HG02840 (cell line): ENCODE measurements at regions not wholly inside any gene's neighbourhood (a gene's known extent, or its start where the extent isn't known, plus 50 kb on each side); places are given as distances from the start of the nearest gene placed in this dataset.

Source experiments
- ATAC-seq: cut with Tn5 transposase; IDR thresholded peaks from one replicate; pipeline ENCODE4 v1.9.1; 2021; ENCODE audit warnings: mild to moderate bottlenecking, moderate library complexity, moderate number of reproducible peaks; ENCODE audit not compliant: unreplicated experiment, low FRiP score

- ATAC-seq = no peak
Measured at GRCh38 chr3:99388780-99389179, 249.6 kb upstream of the COL8A1 start.

GRCh38 chr3:99384596-99384995, 253.8 kb upstream of the COL8A1 start:
- no peak for ATAC-seq

- ATAC-seq = no peak
Measured at GRCh38 chr3:99376926-99377325, 261.5 kb upstream of the COL8A1 start.

- ATAC-seq = no peak
Measured at GRCh38 chr3:99373846-99374210, 264.6 kb upstream of the COL8A1 start.

- ATAC-seq = no peak
Measured at GRCh38 chr3:99373088-99373845, 265.1 kb upstream of the COL8A1 start.

GRCh38 chr3:99366663-99367429, 271.5 kb upstream of the COL8A1 start:
- ATAC-seq = no peak

GRCh38 chr3:99365979-99366378, 272.4 kb upstream of the COL8A1 start:
- no peak for ATAC-seq

- no peak for ATAC-seq
Measured at GRCh38 chr3:99365396-99365795, 273.0 kb upstream of the COL8A1 start.

- no peak for ATAC-seq
Measured at GRCh38 chr3:99357131-99357530, 281.3 kb upstream of the COL8A1 start.

- ATAC-seq = no peak
Measured at GRCh38 chr3:99356696-99357095, 281.7 kb upstream of the COL8A1 start.

GRCh38 chr3:99355465-99355864, 282.9 kb upstream of the COL8A1 start:
- no peak for ATAC-seq

GRCh38 chr3:99352811-99353210, 285.6 kb upstream of the COL8A1 start:
- no peak for ATAC-seq

- ATAC-seq = no peak
Measured at GRCh38 chr3:99351122-99351521, 287.3 kb upstream of the COL8A1 start.

- ATAC-seq = no peak
Measured at GRCh38 chr3:99348451-99348850, 289.9 kb upstream of the COL8A1 start.

GRCh38 chr3:99344216-99344615, 294.2 kb upstream of the COL8A1 start:
- ATAC-seq = no peak

GRCh38 chr3:99342383-99342782, 296.0 kb upstream of the COL8A1 start:
- no peak for ATAC-seq

- no peak for ATAC-seq
Measured at GRCh38 chr3:99339222-99339621, 299.2 kb upstream of the COL8A1 start.

GRCh38 chr3:99332718-99333117, 305.7 kb upstream of the COL8A1 start:
- no peak for ATAC-seq

- no peak for ATAC-seq
Measured at GRCh38 chr3:99332276-99332675, 306.1 kb upstream of the COL8A1 start.

- no peak for ATAC-seq
Measured at GRCh38 chr3:99330924-99331532, 307.4 kb upstream of the COL8A1 start.

GRCh38 chr3:99330281-99330680, 308.1 kb upstream of the COL8A1 start:
- ATAC-seq = no peak

GRCh38 chr3:99325402-99325801, 313.0 kb upstream of the COL8A1 start:
- ATAC-seq = no peak
